22Rv1 (cell line): ENCODE measurements at regions not wholly inside any gene's neighbourhood (a gene's known extent, or its start where the extent isn't known, plus 50 kb on each side); places are given as distances from the start of the nearest gene placed in this dataset.

Source experiments
- H3K27ac ChIP-seq: fragments of 450-650 bp; 2 replicates; pipeline ENCODE4 v1.5.1; 2017
- CTCF ChIP-seq: fragments of 450-650 bp; IDR thresholded peaks from 2 replicates; pipeline ENCODE4 v1.5.1; 2017; ENCODE audit warnings: mild to moderate bottlenecking
- ZFX ChIP-seq: fragments of 450-650 bp; IDR thresholded peaks from 2 replicates; pipeline ENCODE4 v1.6.1; 2017; ENCODE audit warnings: antibody characterized with exemption, borderline replicate concordance

DNA sequence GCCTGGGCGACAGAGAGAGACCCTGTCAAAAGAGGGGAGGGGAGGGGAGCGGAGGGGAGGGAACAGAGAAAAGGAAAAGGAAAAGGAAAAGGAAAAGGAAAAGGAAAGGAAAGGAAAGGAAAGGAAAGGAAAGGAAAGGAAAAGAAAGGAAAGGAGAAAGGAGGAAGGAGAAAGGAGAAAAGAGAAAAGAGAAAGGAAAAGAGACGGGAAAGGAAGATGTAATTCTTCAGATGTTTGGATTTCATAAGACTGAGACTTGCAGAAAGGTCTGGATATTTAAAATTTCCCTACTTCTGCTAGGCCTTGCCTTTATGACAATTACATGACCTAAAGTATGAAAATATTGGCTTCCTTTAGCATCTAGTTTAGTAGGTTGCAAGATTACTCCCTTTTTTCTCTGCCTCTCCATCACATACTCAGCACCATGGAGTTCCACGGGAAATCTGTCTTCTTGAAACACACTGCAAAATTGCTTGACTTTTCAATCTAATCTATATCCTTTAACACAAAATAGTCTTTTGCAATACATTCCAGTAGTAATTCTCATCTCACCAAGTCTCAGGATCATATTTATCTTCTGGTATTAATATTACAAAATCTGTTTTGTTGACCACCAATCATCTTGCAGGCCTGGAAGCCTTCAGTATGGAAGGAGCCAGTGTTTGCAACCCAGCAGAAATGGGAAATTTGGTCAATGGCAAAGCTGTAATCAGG lies 383.5 kb downstream of the ZEB2 start:
- no peak overlapping the region for H3K27ac ChIP-seq
- TF ChIP-seq CTCF (no peak), ZFX (no peak)

DNA sequence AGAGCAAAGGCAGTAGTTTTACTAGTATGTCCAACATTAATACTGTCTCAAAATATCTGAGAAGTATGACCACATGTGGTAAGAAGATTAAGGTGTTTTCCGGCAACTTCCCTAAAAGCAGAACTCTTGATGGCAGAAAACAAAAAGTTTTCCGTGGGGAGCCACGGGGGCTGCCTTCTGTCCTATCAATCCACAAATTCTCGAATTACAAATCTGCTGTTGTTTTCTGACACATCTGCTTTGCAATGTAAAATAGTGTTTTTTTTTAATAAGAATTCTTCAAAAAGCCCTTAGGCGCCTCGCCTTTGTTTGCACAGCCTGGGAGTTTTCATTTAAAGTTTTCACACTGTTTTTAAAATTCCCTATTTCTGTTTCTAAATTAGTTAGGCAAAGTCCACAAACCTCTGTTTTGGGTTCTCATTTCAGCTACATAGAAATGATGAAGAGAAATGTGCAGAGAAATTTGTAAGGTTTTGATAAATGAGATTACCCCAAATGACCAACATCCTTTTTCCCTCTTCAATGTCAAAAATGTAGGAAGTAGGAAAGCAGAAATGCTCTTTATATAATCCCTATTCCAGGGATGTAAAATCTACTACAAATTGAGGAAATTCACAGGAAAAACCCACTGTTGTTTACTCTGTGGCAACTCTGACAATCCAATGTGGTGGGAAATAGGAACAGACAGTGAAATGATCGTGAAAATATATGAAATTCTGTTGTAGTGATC lies 385.8 kb downstream of the ZEB2 start:
- no peak overlapping the region for H3K27ac ChIP-seq
- TF ChIP-seq CTCF = no peak
- TF ChIP-seq ZFX = no peak

DNA sequence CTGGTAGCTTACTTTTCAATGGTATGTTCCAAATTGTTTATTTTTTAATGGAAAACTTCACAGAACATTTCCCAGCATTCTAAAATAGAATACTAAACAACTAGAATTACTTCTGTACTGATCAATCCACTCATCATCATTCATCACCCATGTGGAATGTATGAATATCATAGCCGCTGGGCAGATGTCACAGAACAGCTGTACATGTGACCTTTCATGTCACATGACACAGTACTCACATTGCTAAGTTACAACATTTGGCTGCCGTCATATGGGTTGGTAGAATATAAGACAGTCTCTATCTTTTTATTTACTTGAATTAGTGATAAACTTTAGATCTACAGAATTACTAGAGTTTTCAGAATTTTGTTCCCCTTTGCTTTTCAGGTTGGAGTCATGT lies 387.6 kb downstream of the ZEB2 start:
- no peak for TF ChIP-seq CTCF
- no peak for TF ChIP-seq ZFX
- H3K27ac ChIP-seq = no peak overlapping the region

GRCh38 chr2:144131042-144131441 lies 388.9 kb downstream of the ZEB2 start:
- no peak for TF ChIP-seq ZFX
- TF ChIP-seq CTCF = no peak

DNA sequence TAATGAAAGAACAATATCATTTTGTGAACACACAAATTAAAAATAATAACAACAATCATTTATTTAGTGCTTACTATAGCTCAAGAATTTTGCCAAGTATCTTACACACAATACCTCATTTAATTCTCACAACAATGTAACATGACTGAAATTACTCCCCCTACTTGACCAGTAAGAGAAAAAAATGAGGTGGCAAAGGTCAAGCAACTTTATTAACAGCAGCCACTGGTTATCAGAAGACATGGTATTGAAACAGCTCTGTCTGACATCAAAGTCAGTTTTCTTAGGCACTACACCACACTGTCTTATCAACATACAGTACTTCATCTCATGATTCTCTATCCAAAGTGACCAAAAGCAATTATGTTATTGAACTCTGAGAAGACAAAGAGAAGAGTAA lies 389.4 kb downstream of the ZEB2 start:
- no peak for TF ChIP-seq CTCF
- H3K27ac ChIP-seq = no peak overlapping the region

More at GRCh38 chr2:144131042-144131441, 388.9 kb downstream of the ZEB2 start:
- H3K27ac ChIP-seq = no peak overlapping the region

- no peak for TF ChIP-seq ZFX
- no peak for TF ChIP-seq CTCF
- no peak overlapping the region for H3K27ac ChIP-seq
Observed at GRCh38 chr2:144128130-144128746, 391.7 kb downstream of the ZEB2 start.

DNA sequence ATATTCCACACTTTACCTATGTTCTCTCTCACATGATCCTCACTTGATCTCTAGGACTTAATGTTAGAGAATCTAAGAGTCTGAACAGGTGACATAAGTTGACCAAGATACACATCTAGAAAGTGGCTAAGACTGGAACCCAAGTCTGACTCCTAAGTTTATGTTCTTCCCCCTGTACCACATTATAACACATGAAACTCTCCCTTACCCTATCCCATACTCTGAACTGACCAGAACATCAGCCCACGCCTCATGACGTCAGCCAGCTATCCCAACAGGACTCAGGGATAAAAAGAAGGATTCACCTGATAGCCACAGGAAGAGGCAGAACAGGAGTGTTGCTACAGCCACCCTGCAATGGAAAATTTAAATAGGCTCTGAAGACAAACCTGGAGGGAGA lies 392.2 kb downstream of the ZEB2 start:
- TF ChIP-seq CTCF (no peak), ZFX (no peak)
- no peak overlapping the region for H3K27ac ChIP-seq
